ENCODE measurements at regions not wholly inside any gene's neighbourhood (a gene's known extent, or its start where the extent isn't known, plus 50 kb on each side); places are given as distances from the start of the nearest gene placed in this dataset.

GRCh38 chr9:75699017-75699416 is 191.5 kb upstream of the PCSK5 start:
- Histone ChIP-seq H3K36me3 (ENCODE audit: insufficient read depth, low read length) (no peaks in the 10 kb centered on the region), H3K9me3 (ENCODE audit: low read depth, low read length) (no peaks in the 10 kb centered on the region), H3K4me3 (no peak overlapping the region), H3K27ac (no peak overlapping the region), H3K9ac (ENCODE audit: insufficient read length) (no peak overlapping the region)
- no peak for TF ChIP-seq POLR2AphosphoS5 (IDR thresholded peaks at IDR 0.05; ENCODE audit: borderline replicate concordance, low read depth, low read length)
- no peak for DNase-seq (ENCODE audit: low read depth, low spot score)

GRCh38 chr9:75699625-75700251 is 190.7 kb upstream of the PCSK5 start:
- DNase-seq (ENCODE audit: low read depth, low spot score) = no peak
- TF ChIP-seq EZH2 (IDR thresholded peaks at IDR 0.05) = no peak
- TF ChIP-seq FOXP2 (optimal IDR thresholded peaks at IDR 0.05; ENCODE audit: control extremely low read depth, extremely low read length, insufficient read depth) = no peak
- TF ChIP-seq POLR2AphosphoS5 (IDR thresholded peaks at IDR 0.05; ENCODE audit: borderline replicate concordance, low read depth, low read length) = no peak
- no peak overlapping the region for H3K9ac ChIP-seq (ENCODE audit: insufficient read length)
- H3K4me3 ChIP-seq = no peak overlapping the region
- H3K36me3 ChIP-seq (ENCODE audit: insufficient read depth, low read length) = no peaks in the 10 kb centered on the region
- no peaks in the 10 kb centered on the region for H3K9me3 ChIP-seq (ENCODE audit: low read depth, low read length)
- H3K27ac ChIP-seq = no peak overlapping the region

GRCh38 chr9:75700252-75700640 is 190.2 kb upstream of the PCSK5 start:
- Histone ChIP-seq H3K9ac (ENCODE audit: insufficient read length) (no peak overlapping the region), H3K4me3 (no peak overlapping the region), H3K36me3 (ENCODE audit: insufficient read depth, low read length) (no peaks in the 10 kb centered on the region), H3K9me3 (ENCODE audit: low read depth, low read length) (no peaks in the 10 kb centered on the region), H3K27ac (no peak overlapping the region)
- TF ChIP-seq FOXP2 (optimal IDR thresholded peaks at IDR 0.05; ENCODE audit: control extremely low read depth, extremely low read length, insufficient read depth) (no peak), POLR2AphosphoS5 (IDR thresholded peaks at IDR 0.05; ENCODE audit: borderline replicate concordance, low read depth, low read length) (no peak), EZH2 (IDR thresholded peaks at IDR 0.05) (no peak)
- no peak for DNase-seq (ENCODE audit: low read depth, low spot score)

GRCh38 chr9:75707191-75707590 is 183.3 kb upstream of the PCSK5 start:
- no peak overlapping the region for H3K27ac ChIP-seq
- no peak overlapping the region for H3K9ac ChIP-seq (ENCODE audit: insufficient read length)
- TF ChIP-seq EZH2 (IDR thresholded peaks at IDR 0.05) = no peak
- no peaks in the 10 kb centered on the region for H3K9me3 ChIP-seq (ENCODE audit: low read depth, low read length)
- no peak for DNase-seq (ENCODE audit: low read depth, low spot score)
- no peak overlapping the region for H3K4me3 ChIP-seq
- no peaks in the 10 kb centered on the region for H3K36me3 ChIP-seq (ENCODE audit: insufficient read depth, low read length)

- Histone ChIP-seq H3K4me3 (no peak overlapping the region), H3K9me3 (ENCODE audit: low read depth, low read length) (no peaks in the 10 kb centered on the region), H3K36me3 (ENCODE audit: insufficient read depth, low read length) (no peaks in the 10 kb centered on the region), H3K9ac (ENCODE audit: insufficient read length) (no peak overlapping the region), H3K27ac (no peak overlapping the region)
- TF ChIP-seq EZH2 (IDR thresholded peaks at IDR 0.05) = no peak
- TF ChIP-seq FOXP2 (optimal IDR thresholded peaks at IDR 0.05; ENCODE audit: control extremely low read depth, extremely low read length, insufficient read depth) = no peak
- no peak for TF ChIP-seq POLR2AphosphoS5 (IDR thresholded peaks at IDR 0.05; ENCODE audit: borderline replicate concordance, low read depth, low read length)
- no peak for DNase-seq (ENCODE audit: low read depth, low spot score)
Measured at GRCh38 chr9:75709698-75710097, 180.8 kb upstream of the PCSK5 start.

- no peak overlapping the region for H3K4me3 ChIP-seq
- TF ChIP-seq EZH2 (IDR thresholded peaks at IDR 0.05) = no peak
- no peak for TF ChIP-seq FOXP2 (optimal IDR thresholded peaks at IDR 0.05; ENCODE audit: control extremely low read depth, extremely low read length, insufficient read depth)
- TF ChIP-seq POLR2AphosphoS5 (IDR thresholded peaks at IDR 0.05; ENCODE audit: borderline replicate concordance, low read depth, low read length) = no peak
- no peak overlapping the region for H3K9ac ChIP-seq (ENCODE audit: insufficient read length)
- no peak overlapping the region for H3K27ac ChIP-seq
- H3K9me3 ChIP-seq (ENCODE audit: low read depth, low read length) = no peaks in the 10 kb centered on the region
- H3K36me3 ChIP-seq (ENCODE audit: insufficient read depth, low read length) = no peaks in the 10 kb centered on the region
- DNase-seq (ENCODE audit: low read depth, low spot score) = no peak
Measured at GRCh38 chr9:75712700-75713099, 177.8 kb upstream of the PCSK5 start.

DNA sequence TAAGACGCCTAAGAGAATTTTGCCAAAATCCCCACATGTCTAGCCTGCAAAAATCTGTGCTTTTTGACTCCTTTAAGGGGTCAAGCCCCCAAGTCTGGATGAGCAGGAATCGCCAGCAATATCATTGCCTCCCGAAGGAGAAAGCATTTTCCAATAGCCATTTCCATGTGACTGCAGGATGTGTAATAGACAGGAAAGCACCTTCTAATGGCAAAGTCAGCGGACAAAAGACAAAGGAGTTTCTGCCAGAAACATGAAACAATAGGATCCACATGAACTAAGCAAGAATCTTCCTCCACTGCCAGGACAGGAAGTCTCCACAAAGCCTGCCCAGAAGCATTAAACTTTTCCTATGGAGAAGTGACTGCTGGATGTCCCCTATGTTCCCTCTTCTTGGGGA is 177.1 kb upstream of the PCSK5 start:
- H3K9me3 ChIP-seq (ENCODE audit: low read depth, low read length) = no peaks in the 10 kb centered on the region
- DNase-seq (ENCODE audit: low read depth, low spot score) = no peak
- no peaks in the 10 kb centered on the region for H3K36me3 ChIP-seq (ENCODE audit: insufficient read depth, low read length)
- TF ChIP-seq FOXP2 (optimal IDR thresholded peaks at IDR 0.05; ENCODE audit: control extremely low read depth, extremely low read length, insufficient read depth) = no peak
- no peak for TF ChIP-seq POLR2AphosphoS5 (IDR thresholded peaks at IDR 0.05; ENCODE audit: borderline replicate concordance, low read depth, low read length)
- no peak for TF ChIP-seq EZH2 (IDR thresholded peaks at IDR 0.05)
- no peak overlapping the region for H3K4me3 ChIP-seq
- no peak overlapping the region for H3K9ac ChIP-seq (ENCODE audit: insufficient read length)
- no peak overlapping the region for H3K27ac ChIP-seq

DNA sequence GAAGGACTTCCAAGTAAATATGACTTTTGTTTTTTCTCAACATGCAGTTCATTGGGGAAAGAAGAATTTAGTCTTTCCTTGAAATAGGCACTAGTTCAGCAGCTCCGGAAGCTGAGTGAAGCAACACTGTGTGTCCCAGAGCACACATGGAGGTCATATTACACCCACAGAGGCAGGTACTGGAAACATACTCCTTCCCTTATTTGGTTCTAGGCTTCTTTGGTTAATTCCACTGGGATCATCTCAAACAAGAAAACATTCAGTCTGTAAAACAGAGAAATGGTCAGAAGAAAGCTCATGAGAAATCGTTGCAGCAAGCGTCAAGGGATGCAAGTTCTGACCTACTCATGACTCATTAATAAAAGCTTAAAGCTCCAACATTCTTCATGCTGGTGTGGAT is 175.1 kb upstream of the PCSK5 start:
- no peaks in the 10 kb centered on the region for H3K9me3 ChIP-seq (ENCODE audit: low read depth, low read length)
- DNase-seq (ENCODE audit: low read depth, low spot score) = no peak
- no peak overlapping the region for H3K9ac ChIP-seq (ENCODE audit: insufficient read length)
- H3K36me3 ChIP-seq (ENCODE audit: insufficient read depth, low read length) = no peaks in the 10 kb centered on the region
- H3K4me3 ChIP-seq = no peak overlapping the region
- no peak for TF ChIP-seq EZH2 (IDR thresholded peaks at IDR 0.05)
- no peak for TF ChIP-seq FOXP2 (optimal IDR thresholded peaks at IDR 0.05; ENCODE audit: control extremely low read depth, extremely low read length, insufficient read depth)
- TF ChIP-seq POLR2AphosphoS5 (IDR thresholded peaks at IDR 0.05; ENCODE audit: borderline replicate concordance, low read depth, low read length) = no peak
- H3K27ac ChIP-seq = no peak overlapping the region

DNA sequence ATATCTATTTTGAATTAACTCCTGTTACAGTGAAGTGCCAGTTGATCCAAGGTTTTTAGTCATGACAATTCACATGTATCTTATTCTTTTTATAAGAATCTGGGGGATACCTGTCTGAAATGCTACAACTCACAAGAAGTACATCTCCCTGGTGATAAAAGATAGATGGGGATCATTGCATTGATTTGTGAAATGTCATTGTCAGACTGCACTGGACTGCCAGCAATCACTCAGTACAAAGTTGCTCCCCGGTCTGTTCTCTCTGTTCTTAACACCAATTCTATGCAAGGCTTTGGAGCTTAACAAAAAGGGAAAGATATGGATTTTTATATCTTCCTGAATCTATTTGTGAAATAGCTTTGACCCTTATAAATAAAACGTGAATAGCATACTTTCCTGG is 171.8 kb upstream of the PCSK5 start:
- Histone ChIP-seq H3K9me3 (ENCODE audit: low read depth, low read length) (no peaks in the 10 kb centered on the region), H3K27ac (no peak overlapping the region)
- no peak for TF ChIP-seq EZH2 (IDR thresholded peaks at IDR 0.05)
- no peak for TF ChIP-seq POLR2AphosphoS5 (IDR thresholded peaks at IDR 0.05; ENCODE audit: borderline replicate concordance, low read depth, low read length)
- no peak for TF ChIP-seq FOXP2 (optimal IDR thresholded peaks at IDR 0.05; ENCODE audit: control extremely low read depth, extremely low read length, insufficient read depth)

More for the DNA sequence above, 171.8 kb upstream of the PCSK5 start:
- no peaks in the 10 kb centered on the region for H3K36me3 ChIP-seq (ENCODE audit: insufficient read depth, low read length)
- H3K9ac ChIP-seq (ENCODE audit: insufficient read length) = no peak overlapping the region
- DNase-seq (ENCODE audit: low read depth, low spot score) = no peak
- no peak overlapping the region for H3K4me3 ChIP-seq
